SJCRH30 (cell line): ENCODE measurements at regions not wholly inside any gene's neighbourhood (a gene's known extent, or its start where the extent isn't known, plus 50 kb on each side); places are given as distances from the start of the nearest gene placed in this dataset.
"Not testable (repeated sequence)": the region's sequence is repeated elsewhere in the genome, so short reads cannot be mapped to it uniquely, and the experiment has no call there.

Experiments
- DNase-seq, 2 experiments: peaks; one replicate each; pipeline ENCODE4 v3.0.0-alpha.2; 2015 to 2020
- H3K27ac ChIP-seq: fragments of 250-450 bp; sonication (Bioruptor Pico); 2 replicates; pipeline ENCODE4 v1.5.1; 2020; ENCODE audit warnings: mild to moderate bottlenecking, moderate library complexity
- H3K27me3 ChIP-seq: fragments of 250-450 bp; sonication (Bioruptor Pico); 2 replicates; pipeline ENCODE4 v1.5.1; 2020; ENCODE audit warnings: mild to moderate bottlenecking, moderate library complexity
- H3K36me3 ChIP-seq: fragments of 250-450 bp; sonication (Bioruptor Pico); 2 replicates; pipeline ENCODE4 v1.5.1; 2020; ENCODE audit warnings: mild to moderate bottlenecking, moderate library complexity
- H3K4me1 ChIP-seq: fragments of 250-450 bp; sonication (Bioruptor Pico); 2 replicates; pipeline ENCODE4 v1.5.1; 2020; ENCODE audit warnings: mild to moderate bottlenecking, moderate library complexity
- H3K4me3 ChIP-seq: fragments of 250-450 bp; sonication (Bioruptor Pico); 2 replicates; pipeline ENCODE4 v1.5.1; 2020; ENCODE audit warnings: mild to moderate bottlenecking, moderate library complexity
- H3K9me3 ChIP-seq: fragments of 250-450 bp; sonication (Bioruptor Pico); replicated peaks from 2 replicates; pipeline ENCODE4 v1.5.1; 2020; ENCODE audit warnings: mild to moderate bottlenecking, moderate library complexity

GRCh38 chr4:189600264-189600663, 340.4 kb upstream of the FRG1 start:
- Histone ChIP-seq H3K27me3 (no peaks in the 10 kb centered on the region), H3K4me1 (no peaks in the 10 kb centered on the region), H3K36me3 (no peaks in the 10 kb centered on the region), H3K9me3 (no peaks in the 10 kb centered on the region), H3K27ac (no peak overlapping the region), H3K4me3 (no peak overlapping the region)
- no peak for DNase-seq

- Histone ChIP-seq H3K4me1 (no peaks in the 10 kb centered on the region), H3K9me3 (no peaks in the 10 kb centered on the region), H3K36me3 (no peaks in the 10 kb centered on the region), H3K27ac (peak overlapping the region; percentile 24; the same call in 1 of the 2 replicates), H3K27me3 (no peaks in the 10 kb centered on the region), H3K4me3 (no peak overlapping the region)
- peak; percentile 13 to 24 for DNase-seq
Observed at GRCh38 chr4:189600718-189601435, 339.8 kb upstream of the FRG1 start.

- H3K9me3 ChIP-seq, H3K4me3 ChIP-seq, DNase-seq, H3K27ac ChIP-seq, H3K27me3 ChIP-seq, H3K36me3 ChIP-seq, H3K4me1 ChIP-seq: not testable (repeated sequence)
Observed at GRCh38 chr4:189602827-189603226, 337.8 kb upstream of the FRG1 start.

- H3K4me3 ChIP-seq, H3K27me3 ChIP-seq, H3K4me1 ChIP-seq, H3K9me3 ChIP-seq, H3K36me3 ChIP-seq, H3K27ac ChIP-seq, DNase-seq: not testable (repeated sequence)
Observed at GRCh38 chr4:189610571-189610970, 330.1 kb upstream of the FRG1 start.

GRCh38 chr4:189613207-189613606, 327.5 kb upstream of the FRG1 start:
- no peak overlapping the region for H3K27ac ChIP-seq

GRCh38 chr4:189615217-189615663, 325.4 kb upstream of the FRG1 start:
- Histone ChIP-seq H3K36me3 (no peaks in the 10 kb centered on the region), H3K4me1 (no peaks in the 10 kb centered on the region)

More at GRCh38 chr4:189613207-189613606, 327.5 kb upstream of the FRG1 start:
- DNase-seq, result no peak
- Histone ChIP-seq H3K9me3 (no peaks in the 10 kb centered on the region), H3K4me1 (no peaks in the 10 kb centered on the region), H3K27me3 (no peaks in the 10 kb centered on the region), H3K4me3 (no peak overlapping the region), H3K36me3 (no peaks in the 10 kb centered on the region)

GRCh38 chr4:189617741-189618140, 322.9 kb upstream of the FRG1 start:
- H3K27ac ChIP-seq, H3K27me3 ChIP-seq, H3K9me3 ChIP-seq, H3K4me3 ChIP-seq, DNase-seq, H3K4me1 ChIP-seq, H3K36me3 ChIP-seq: not testable (repeated sequence)

More at GRCh38 chr4:189615217-189615663, 325.4 kb upstream of the FRG1 start:
- Histone ChIP-seq H3K27ac (no peak overlapping the region), H3K9me3 (no peaks in the 10 kb centered on the region), H3K27me3 (no peaks in the 10 kb centered on the region), H3K4me3 (no peak overlapping the region)
- DNase-seq, result no peak

GRCh38 chr4:189619441-189620250, 321.0 kb upstream of the FRG1 start:
- H3K9me3 ChIP-seq, DNase-seq, H3K27me3 ChIP-seq, H3K4me3 ChIP-seq, H3K4me1 ChIP-seq, H3K27ac ChIP-seq, H3K36me3 ChIP-seq: not testable (repeated sequence)

- not testable (repeated sequence) for H3K36me3 ChIP-seq, H3K9me3 ChIP-seq, H3K4me1 ChIP-seq, DNase-seq, H3K27ac ChIP-seq, H3K27me3 ChIP-seq, H3K4me3 ChIP-seq
Observed at GRCh38 chr4:189622574-189622973, 318.1 kb upstream of the FRG1 start.

- H3K27ac ChIP-seq, H3K36me3 ChIP-seq, H3K4me3 ChIP-seq, H3K9me3 ChIP-seq, H3K27me3 ChIP-seq, DNase-seq, H3K4me1 ChIP-seq: not testable (repeated sequence)
Observed at GRCh38 chr4:189627041-189627440, 313.6 kb upstream of the FRG1 start.

- H3K36me3 ChIP-seq, H3K9me3 ChIP-seq, H3K27ac ChIP-seq, H3K4me1 ChIP-seq, H3K27me3 ChIP-seq, DNase-seq, H3K4me3 ChIP-seq: not testable (repeated sequence)
Observed at GRCh38 chr4:189629733-189630132, 310.9 kb upstream of the FRG1 start.

- H3K4me1 ChIP-seq, H3K4me3 ChIP-seq, H3K27ac ChIP-seq, DNase-seq, H3K27me3 ChIP-seq, H3K36me3 ChIP-seq, H3K9me3 ChIP-seq: not testable (repeated sequence)
Observed at GRCh38 chr4:189630913-189631567, 309.6 kb upstream of the FRG1 start.

- H3K36me3 ChIP-seq, DNase-seq, H3K27ac ChIP-seq, H3K27me3 ChIP-seq, H3K4me1 ChIP-seq, H3K4me3 ChIP-seq, H3K9me3 ChIP-seq: not testable (repeated sequence)
Observed at GRCh38 chr4:189631568-189631916, 309.1 kb upstream of the FRG1 start.

GRCh38 chr4:189650436-189650835, 290.2 kb upstream of the FRG1 start:
- H3K4me3 ChIP-seq, H3K27me3 ChIP-seq, H3K4me1 ChIP-seq, H3K27ac ChIP-seq, H3K36me3 ChIP-seq, H3K9me3 ChIP-seq: not testable (repeated sequence)
- DNase-seq, result peak; percentile 11 to 27

GRCh38 chr4:189653130-189653653, 287.5 kb upstream of the FRG1 start:
- not testable (repeated sequence) for H3K36me3 ChIP-seq, H3K9me3 ChIP-seq, DNase-seq, H3K4me3 ChIP-seq, H3K4me1 ChIP-seq, H3K27ac ChIP-seq, H3K27me3 ChIP-seq
